MG63 (cell line): ENCODE measurements at regions not wholly inside any gene's neighbourhood (a gene's known extent, or its start where the extent isn't known, plus 50 kb on each side); places are given as distances from the start of the nearest gene placed in this dataset.
A peak's percentile ranks its signal among the peaks of the same experiment; 100 is the strongest.

Experiments
- DNase-seq: peaks from one replicate; pipeline ENCODE4 v3.0.0-alpha.2; 2020
- H3K27me3 ChIP-seq: fragments of 250-450 bp; sonication (Bioruptor Pico); 2 replicates; pipeline ENCODE4 v1.5.1; 2020; ENCODE audit warnings: mild to moderate bottlenecking, moderate library complexity
- H3K36me3 ChIP-seq: fragments of 250-450 bp; sonication (Bioruptor Pico); 2 replicates; pipeline ENCODE4 v1.5.1; 2020; ENCODE audit warnings: mild to moderate bottlenecking, moderate library complexity
- H3K4me3 ChIP-seq: fragments of 250-450 bp; sonication (Bioruptor Pico); 2 replicates; pipeline ENCODE4 v1.5.1; 2020; ENCODE audit warnings: mild to moderate bottlenecking, moderate library complexity
- H3K9me3 ChIP-seq: fragments of 250-450 bp; sonication (Bioruptor Pico); 2 replicates; pipeline ENCODE4 v1.5.1; 2020; ENCODE audit warnings: mild to moderate bottlenecking, moderate library complexity

GRCh38 chr6:133621751-133622150 is 267.2 kb upstream of the TCF21 start:
- H3K27me3 ChIP-seq = no peaks in the 10 kb centered on the region
- no peak for DNase-seq
- H3K36me3 ChIP-seq = no peaks in the 10 kb centered on the region; the same call in none of the 2 replicates
- H3K4me3 ChIP-seq = no peak overlapping the region
- H3K9me3 ChIP-seq = peaks cover 14% of the 10 kb centered on the region

DNA sequence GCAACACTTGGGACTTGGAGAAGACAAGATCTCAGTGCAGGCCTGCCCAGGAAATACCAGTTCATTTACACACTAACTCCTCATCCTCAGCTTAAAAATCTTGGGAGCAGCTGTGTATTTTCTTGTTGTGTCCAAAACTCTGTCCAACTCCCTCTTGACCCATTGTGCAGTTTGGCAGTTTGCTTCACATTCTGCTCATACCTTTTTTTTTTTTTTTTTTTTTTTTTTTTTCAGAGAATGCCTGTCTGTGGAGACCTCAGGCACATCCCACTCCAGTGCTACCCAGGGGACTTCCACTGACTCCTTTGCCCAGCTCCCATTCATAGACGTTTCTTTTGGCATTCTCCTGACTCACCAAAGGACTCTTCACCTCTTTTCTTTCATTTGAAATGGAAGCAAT is 265.8 kb upstream of the TCF21 start:
- no peaks in the 10 kb centered on the region for H3K27me3 ChIP-seq
- no peak overlapping the region for H3K4me3 ChIP-seq
- H3K36me3 ChIP-seq = no peaks in the 10 kb centered on the region; the same call in none of the 2 replicates
- peaks cover 2% of the 10 kb centered on the region for H3K9me3 ChIP-seq
- DNase-seq = peak; percentile 88

DNA sequence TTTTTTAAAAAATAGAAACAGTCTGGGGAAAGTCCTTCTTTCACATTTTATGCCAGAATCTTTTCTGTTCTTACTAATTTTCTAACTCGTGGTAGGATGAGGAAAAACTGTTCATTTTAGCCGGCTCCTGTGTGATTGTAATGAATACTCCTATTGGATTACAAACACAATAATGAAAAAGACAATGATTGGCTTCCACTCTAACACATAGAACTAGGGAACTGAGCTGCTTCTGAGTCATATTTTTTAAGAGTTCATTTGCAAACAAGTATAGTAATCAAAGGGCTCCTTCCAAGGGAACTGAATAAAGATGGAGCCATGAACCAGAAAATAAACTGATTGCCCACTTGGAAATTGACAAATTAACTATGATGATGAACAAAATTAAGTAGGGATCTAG is 265.3 kb upstream of the TCF21 start:
- no peaks in the 10 kb centered on the region; the same call in 1 of the 2 replicates for H3K36me3 ChIP-seq
- H3K9me3 ChIP-seq = no peaks in the 10 kb centered on the region; the same call in none of the 2 replicates
- H3K27me3 ChIP-seq = no peaks in the 10 kb centered on the region
- DNase-seq = no peak
- H3K4me3 ChIP-seq = no peak overlapping the region

DNA sequence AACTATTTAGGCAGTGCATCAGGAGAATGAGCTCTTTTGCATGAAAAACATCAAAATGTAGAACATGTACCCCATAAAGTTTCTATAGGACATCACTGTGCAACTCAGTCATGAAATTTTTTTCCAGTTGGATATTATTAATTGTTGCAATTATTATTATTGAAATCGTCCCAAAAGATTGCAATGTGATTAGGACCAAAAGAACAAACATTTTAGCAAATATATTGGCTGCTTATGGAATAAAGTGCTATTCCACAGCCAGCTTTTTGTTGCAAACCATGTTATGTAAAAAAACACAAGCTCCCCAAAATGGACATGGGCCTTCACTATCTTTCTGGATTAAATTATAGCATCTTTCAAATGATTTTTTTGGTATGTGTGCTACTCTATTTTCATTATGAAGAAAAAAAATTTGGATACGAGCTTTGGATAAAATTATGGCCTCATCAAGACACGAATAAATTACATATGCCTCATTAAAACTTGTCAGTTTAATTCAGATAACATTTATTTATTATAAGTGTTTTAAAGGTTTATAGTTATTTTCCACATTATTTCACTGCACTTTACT is 262.7 kb upstream of the TCF21 start:
- no peak overlapping the region for H3K4me3 ChIP-seq
- no peak for DNase-seq
- no peaks in the 10 kb centered on the region for H3K9me3 ChIP-seq
- no peaks in the 10 kb centered on the region for H3K36me3 ChIP-seq
- no peaks in the 10 kb centered on the region for H3K27me3 ChIP-seq

GRCh38 chr6:133629970-133630369 is 258.9 kb upstream of the TCF21 start:
- H3K4me3 ChIP-seq = no peak overlapping the region
- no peaks in the 10 kb centered on the region for H3K27me3 ChIP-seq
- DNase-seq = no peak
- H3K9me3 ChIP-seq = no peaks in the 10 kb centered on the region
- peaks cover 9% of the 10 kb centered on the region for H3K36me3 ChIP-seq

DNA sequence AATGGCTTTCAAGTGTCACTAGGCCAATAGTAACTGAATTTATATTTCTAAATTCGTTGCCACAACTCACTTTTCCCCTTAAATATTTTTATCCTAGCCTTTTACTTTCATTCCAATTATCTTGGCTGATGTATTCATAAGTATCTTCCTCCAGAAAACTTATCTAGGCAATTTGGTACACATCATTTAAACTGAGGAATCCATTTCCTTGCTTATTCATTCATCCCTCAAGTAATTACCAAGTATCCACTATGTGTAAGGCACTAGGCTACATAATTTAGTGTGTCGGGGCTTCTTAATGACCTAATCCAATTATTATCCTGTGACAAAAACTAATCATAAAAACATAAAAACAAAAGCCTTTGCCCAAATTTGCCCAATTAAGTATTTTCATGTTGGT is 258.3 kb upstream of the TCF21 start:
- Histone ChIP-seq H3K27me3 (no peaks in the 10 kb centered on the region), H3K36me3 (peaks cover 9% of the 10 kb centered on the region), H3K9me3 (no peaks in the 10 kb centered on the region), H3K4me3 (no peak overlapping the region)
- no peak for DNase-seq

DNA sequence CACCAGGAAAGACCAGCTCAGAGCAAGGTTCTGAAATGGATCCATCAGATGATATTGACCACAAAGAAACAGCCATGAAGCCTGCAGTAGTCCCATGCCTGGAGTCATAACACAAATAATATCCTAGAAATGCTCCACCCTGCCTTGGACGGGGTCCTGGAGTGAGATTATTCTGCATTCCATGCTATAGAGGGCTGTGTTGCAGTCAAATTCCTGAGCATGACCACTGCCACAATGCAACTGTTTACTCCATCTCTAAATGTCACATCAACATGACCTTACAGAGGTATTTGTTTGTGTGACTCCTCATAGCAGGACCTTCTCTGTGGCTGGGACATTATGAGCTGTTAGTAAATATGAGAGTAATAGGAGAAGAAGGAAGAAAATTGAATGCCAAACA is 257.5 kb upstream of the TCF21 start:
- DNase-seq = peak; percentile 86
- Histone ChIP-seq H3K9me3 (no peaks in the 10 kb centered on the region), H3K27me3 (no peaks in the 10 kb centered on the region), H3K4me3 (no peak overlapping the region), H3K36me3 (peaks cover 9% of the 10 kb centered on the region)

DNA sequence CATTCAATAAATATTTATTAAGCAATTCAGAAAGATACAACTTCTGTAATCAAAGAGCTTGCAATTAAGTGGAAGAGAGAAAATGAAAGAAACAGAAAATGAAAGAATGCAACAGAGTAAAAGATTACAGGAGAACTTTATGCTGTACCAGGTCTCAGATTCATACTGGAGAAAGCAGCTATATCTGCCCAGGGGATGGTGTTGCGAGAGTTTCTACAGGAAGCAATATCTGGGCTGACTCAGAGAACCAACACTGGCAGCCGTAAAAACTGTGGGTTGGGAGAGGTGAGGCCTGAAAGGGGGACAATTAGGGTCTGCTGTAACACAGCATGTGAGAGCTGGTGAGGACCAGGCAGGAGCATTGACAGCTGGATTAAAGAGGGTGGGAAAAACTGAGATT is 256.7 kb upstream of the TCF21 start:
- Histone ChIP-seq H3K4me3 (no peak overlapping the region), H3K9me3 (no peaks in the 10 kb centered on the region), H3K36me3 (peaks cover 9% of the 10 kb centered on the region), H3K27me3 (no peaks in the 10 kb centered on the region)
- peak; percentile 67 for DNase-seq

DNA sequence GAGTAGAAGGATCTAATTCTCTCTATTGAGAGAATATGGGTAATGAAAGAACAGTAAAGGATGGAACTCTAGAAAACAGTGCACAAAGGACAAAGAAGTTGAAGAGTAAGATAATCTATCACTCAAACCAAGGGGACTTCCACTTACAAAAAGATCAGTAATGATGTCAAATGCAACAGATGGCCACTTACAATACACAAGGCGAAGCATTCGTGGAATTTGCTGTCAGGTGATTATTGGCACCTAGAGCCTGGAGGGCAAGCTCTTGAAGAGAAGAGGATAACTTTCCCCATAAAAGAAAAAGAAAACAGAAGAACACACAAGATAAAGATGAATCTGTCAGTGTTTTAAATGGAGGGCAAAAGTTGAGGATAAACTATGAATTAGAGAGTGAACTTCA is 256.0 kb upstream of the TCF21 start:
- no peak for DNase-seq
- peaks cover 9% of the 10 kb centered on the region for H3K36me3 ChIP-seq

DNA sequence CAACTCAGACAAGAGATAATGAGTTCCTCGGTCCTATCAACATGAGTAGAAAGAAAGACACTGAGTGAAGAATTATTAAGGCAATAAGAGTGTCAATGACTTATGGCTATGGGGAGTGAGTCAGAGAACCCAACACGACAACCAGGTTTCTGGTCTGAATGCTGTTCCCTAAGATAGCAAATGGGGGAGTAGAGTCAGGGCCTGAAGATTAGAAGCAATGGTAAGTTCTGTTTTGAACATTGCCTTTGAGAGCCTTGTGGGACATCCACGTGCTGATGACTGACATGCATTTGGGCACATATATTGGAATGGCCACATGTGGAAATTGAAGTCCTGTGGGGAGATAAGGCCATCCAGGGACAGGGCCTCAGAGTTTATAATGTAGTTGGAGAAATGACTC is 254.4 kb upstream of the TCF21 start:
- H3K9me3 ChIP-seq = no peaks in the 10 kb centered on the region
- peaks cover 9% of the 10 kb centered on the region for H3K36me3 ChIP-seq
- no peak for DNase-seq
- H3K4me3 ChIP-seq = no peak overlapping the region
- H3K27me3 ChIP-seq = no peaks in the 10 kb centered on the region

More for the DNA sequence above, 256.0 kb upstream of the TCF21 start:
- H3K9me3 ChIP-seq = no peaks in the 10 kb centered on the region
- H3K27me3 ChIP-seq = no peaks in the 10 kb centered on the region
- H3K4me3 ChIP-seq = no peak overlapping the region

DNA sequence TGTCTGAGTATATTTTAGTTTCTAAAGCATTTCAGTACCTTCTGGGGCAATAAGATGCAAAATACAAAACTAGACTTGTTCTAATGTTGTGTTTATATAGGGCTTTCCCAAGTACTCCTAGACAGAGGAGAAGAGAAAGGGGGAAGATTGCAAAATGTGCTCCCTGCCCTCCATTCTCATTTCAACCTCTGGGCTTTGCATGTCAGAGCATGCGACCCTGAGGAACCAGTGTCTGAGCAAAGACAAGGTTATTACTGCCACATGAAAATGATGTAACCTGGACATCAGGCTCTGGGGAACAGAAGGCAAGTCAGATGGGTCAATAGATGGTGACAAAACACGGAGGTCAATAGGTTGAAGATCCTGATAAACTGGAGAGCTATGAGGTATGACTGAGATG is 253.5 kb upstream of the TCF21 start:
- no peak for DNase-seq
- no peaks in the 10 kb centered on the region for H3K9me3 ChIP-seq
- H3K4me3 ChIP-seq = no peak overlapping the region

GRCh38 chr6:133637436-133637835 is 251.5 kb upstream of the TCF21 start:
- no peaks in the 10 kb centered on the region for H3K9me3 ChIP-seq
- no peak overlapping the region for H3K4me3 ChIP-seq
- H3K36me3 ChIP-seq = peaks cover 9% of the 10 kb centered on the region
- no peaks in the 10 kb centered on the region for H3K27me3 ChIP-seq
- no peak for DNase-seq

More for the DNA sequence above, 253.5 kb upstream of the TCF21 start:
- Histone ChIP-seq H3K27me3 (no peaks in the 10 kb centered on the region), H3K36me3 (peaks cover 9% of the 10 kb centered on the region)

GRCh38 chr6:133637874-133638273 is 251.0 kb upstream of the TCF21 start:
- Histone ChIP-seq H3K27me3 (no peaks in the 10 kb centered on the region), H3K9me3 (no peaks in the 10 kb centered on the region), H3K4me3 (no peak overlapping the region), H3K36me3 (peaks cover 9% of the 10 kb centered on the region)
- peak; percentile 21 for DNase-seq

- Histone ChIP-seq H3K9me3 (no peaks in the 10 kb centered on the region), H3K36me3 (no peaks in the 10 kb centered on the region), H3K4me3 (no peak overlapping the region), H3K27me3 (no peaks in the 10 kb centered on the region)
- DNase-seq = no peak
Measured at GRCh38 chr6:133641104-133641503, 247.8 kb upstream of the TCF21 start.

- peak; percentile 40 for DNase-seq
- no peaks in the 10 kb centered on the region for H3K9me3 ChIP-seq
- no peak overlapping the region for H3K4me3 ChIP-seq
- H3K36me3 ChIP-seq = no peaks in the 10 kb centered on the region
- H3K27me3 ChIP-seq = no peaks in the 10 kb centered on the region
Measured at GRCh38 chr6:133644548-133644891, 244.4 kb upstream of the TCF21 start.

GRCh38 chr6:133644892-133645619 is 243.9 kb upstream of the TCF21 start:
- DNase-seq = peak; percentile 67
- no peaks in the 10 kb centered on the region for H3K36me3 ChIP-seq
- H3K9me3 ChIP-seq = no peaks in the 10 kb centered on the region
- H3K27me3 ChIP-seq = no peaks in the 10 kb centered on the region
- H3K4me3 ChIP-seq = no peak overlapping the region

GRCh38 chr6:133645966-133646740 is 242.8 kb upstream of the TCF21 start:
- peak; percentile 74 for DNase-seq
- no peaks in the 10 kb centered on the region for H3K9me3 ChIP-seq
- no peaks in the 10 kb centered on the region for H3K36me3 ChIP-seq
- no peaks in the 10 kb centered on the region for H3K27me3 ChIP-seq
- no peak overlapping the region for H3K4me3 ChIP-seq

DNA sequence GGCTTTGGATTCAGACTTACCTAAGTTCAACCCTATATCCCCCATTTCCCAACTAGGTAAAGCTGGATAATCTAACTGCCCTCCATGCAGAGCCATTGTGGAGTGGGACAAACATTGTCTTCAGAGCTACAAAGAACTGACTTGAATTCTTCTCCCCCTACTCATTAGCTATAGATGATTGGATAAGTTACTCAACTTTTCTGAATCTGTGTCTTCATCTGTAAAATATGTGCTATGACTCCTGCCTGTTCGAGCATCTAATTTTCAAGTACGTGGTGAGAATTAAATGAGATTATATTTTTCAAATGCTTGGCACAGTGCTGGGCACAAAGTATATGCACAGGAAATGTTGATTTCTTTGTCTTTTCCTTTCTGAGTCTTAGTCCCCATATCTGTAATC is 240.3 kb upstream of the TCF21 start:
- DNase-seq = no peak
- Histone ChIP-seq H3K4me3 (no peak overlapping the region), H3K36me3 (no peaks in the 10 kb centered on the region), H3K9me3 (no peaks in the 10 kb centered on the region), H3K27me3 (no peaks in the 10 kb centered on the region)
